Endothelial cell of umbilical vein (primary cell): ENCODE measurements at regions not wholly inside any gene's neighbourhood (a gene's known extent, or its start where the extent isn't known, plus 50 kb on each side); places are given as distances from the start of the nearest gene placed in this dataset.

Experiments used
- BruUV-seq: library from RNA; stranded (reverse); fragments of 400-500 nt; replicated peaks from 2 replicates; lab custom pipeline; 2021; lab: Mats Ljungman, UMichigan
- CTCF ChIA-PET: fragments of 300-600, 350-600 bp; sonication (Branson Sonifier 250); formaldehyde crosslinking; loops from one replicate; lab custom pipeline; 2021; ENCODE audit warnings: antibody characterized with exemption, inconsistent platforms; lab: Charles Lee
- POLR2A ChIA-PET: fragments of 300-600, 350-600 bp; sonication (Branson Sonifier 250); formaldehyde crosslinking; loops from one replicate; lab custom pipeline; 2021; ENCODE audit warnings: antibody characterized with exemption, inconsistent platforms; lab: Charles Lee
- DNase-seq: peaks from one replicate; pipeline ENCODE4 v3.0.0-alpha.2; 2011; ENCODE audit warnings: low read depth, low spot score
- FAIRE-seq: peaks from 2 replicates; lab custom pipeline; 2011; peaks lifted over from hg19 to GRCh38; lab: Jason Lieb, UNC
- H2AFZ ChIP-seq: 2 replicates; pipeline ENCODE4 v1.6.0; 2012; ENCODE audit warnings: low read depth, low read length, control low read depth, inconsistent platforms
- H3K27ac ChIP-seq: 2 replicates; pipeline ENCODE4 v1.5.1; 2011; ENCODE audit warnings: low read depth, mild to moderate bottlenecking, control low read depth, low read length, moderate library complexity; ENCODE audit not compliant: insufficient read depth
- H3K27me3 ChIP-seq, 2 experiments: 2 replicates each; pipeline versions ENCODE4 v1.6.0 to v1.6.1; 2011; ENCODE audit warnings: low read length in 2 of 2, mixed read lengths in 1 of 2; ENCODE audit not compliant: control insufficient read depth in 2 of 2, insufficient read depth in 2 of 2
- H3K36me3 ChIP-seq, 2 experiments: 2 replicates in 1 of 2; 3 replicates in 1 of 2; pipeline ENCODE4 v1.5.1; 2011; ENCODE audit warnings: low read length in 2 of 2, mild to moderate bottlenecking in 1 of 2, moderate library complexity in 1 of 2; ENCODE audit not compliant: control insufficient read depth in 2 of 2, insufficient read depth in 2 of 2; ENCODE audit errors: extremely low read depth in 1 of 2
- H3K4me1 ChIP-seq: 3 replicates; pipeline ENCODE4 v1.5.1; 2011; ENCODE audit warnings: mild to moderate bottlenecking, low read length; ENCODE audit not compliant: control insufficient read depth, insufficient read depth; ENCODE audit errors: extremely low read depth
- H3K4me2 ChIP-seq: 2 replicates; pipeline ENCODE4 v1.6.1; 2011; ENCODE audit warnings: low read length, control low read depth, mixed read lengths; ENCODE audit not compliant: insufficient read depth
- H3K4me3 ChIP-seq, 3 experiments: fragments of 200-600 bp in 1 of 3; sonication (generic), shearing (Covaris generic) in 1 of 3; replicated peaks in 1 of 3; 2 replicates each; pipeline ENCODE4 v1.5.1; 2011 to 2016; ENCODE audit warnings: control low read depth in 3 of 3, low read length in 3 of 3, mild to moderate bottlenecking in 2 of 3, inconsistent platforms in 1 of 3, low read depth in 1 of 3, moderate library complexity in 1 of 3; ENCODE audit not compliant: insufficient read depth in 1 of 3
- H3K79me2 ChIP-seq: 2 replicates; pipeline ENCODE4 v1.6.0; 2012; ENCODE audit warnings: low read length, inconsistent platforms; ENCODE audit not compliant: control insufficient read depth, insufficient read depth
- H3K9ac ChIP-seq: replicated peaks from 2 replicates; pipeline ENCODE3; 2011; ENCODE audit warnings: low read length, control low read depth; ENCODE audit not compliant: insufficient read depth; ENCODE audit errors: extremely low read depth
- H3K9me1 ChIP-seq: replicated peaks from 3 replicates; pipeline ENCODE4 v1.6.0; 2011; ENCODE audit warnings: mild to moderate bottlenecking, low read length; ENCODE audit not compliant: control insufficient read depth, insufficient read depth; ENCODE audit errors: extremely low read depth
- H3K9me3 ChIP-seq: replicated peaks from 2 replicates; pipeline ENCODE4 v1.5.1; 2012; ENCODE audit warnings: low read length, inconsistent platforms; ENCODE audit not compliant: control insufficient read depth, insufficient read depth
- H4K20me1 ChIP-seq: replicated peaks from 2 replicates; pipeline ENCODE3; 2011; ENCODE audit warnings: mild to moderate bottlenecking, low read length; ENCODE audit not compliant: control insufficient read depth, insufficient read depth; ENCODE audit errors: extremely low read depth
- EZH2 ChIP-seq: IDR thresholded peaks from 2 replicates; pipeline ENCODE4 v1.6.1; 2012; ENCODE audit warnings: borderline replicate concordance, low read depth, mild to moderate bottlenecking, moderate library complexity, low read length, inconsistent platforms; ENCODE audit not compliant: severe bottlenecking
- FOS ChIP-seq: IDR thresholded peaks from 2 replicates; pipeline ENCODE4 v1.6.1; 2011; ENCODE audit warnings: mild to moderate bottlenecking, low read length, moderate library complexity, borderline replicate concordance; ENCODE audit not compliant: insufficient read depth
- GATA2 ChIP-seq: IDR thresholded peaks from 2 replicates; pipeline ENCODE4 v1.7.0; 2011; ENCODE audit warnings: low read depth, mild to moderate bottlenecking, moderate library complexity, mixed read lengths, low read length; ENCODE audit not compliant: insufficient read length, insufficient read depth
- JUN ChIP-seq: IDR thresholded peaks from 2 replicates; pipeline ENCODE4 v1.6.1; 2011; ENCODE audit warnings: borderline replicate concordance, low read depth; ENCODE audit not compliant: insufficient read length, insufficient read depth
- MAX ChIP-seq: IDR thresholded peaks from 2 replicates; pipeline ENCODE4 v1.6.1; 2011; ENCODE audit not compliant: insufficient read depth, insufficient read length
- MYC ChIP-seq: IDR thresholded peaks from one replicate; pipeline ENCODE4 v1.6.1; 2011; ENCODE audit warnings: mild to moderate bottlenecking, low read depth, low read length
- POLR2A ChIP-seq: IDR thresholded peaks from 2 replicates; pipeline ENCODE4 v1.6.1; 2012; ENCODE audit warnings: low read depth, mild to moderate bottlenecking, control low read depth, low read length
- POLR2AphosphoS5 ChIP-seq: IDR thresholded peaks from 2 replicates; pipeline ENCODE4 v1.6.1; 2012; ENCODE audit warnings: low read depth, mild to moderate bottlenecking, control low read depth, low read length, moderate library complexity; ENCODE audit not compliant: insufficient read depth
- dilution Hi-C: fragments of 300-500 bp; cut with MboI; formaldehyde crosslinking; loops from one replicate; pipeline ENCODE4 v1.15.0; 2019; ENCODE audit warnings: low sequenced_read_pairs; ENCODE audit not compliant: extremely low pct_ligation_motif_present
- intact Hi-C: fragments of 100-400 bp; cut with micrococcal nuclease; formaldehyde crosslinking; loops from one replicate; pipeline ENCODE4 v1.10.0; 2022
- TF ChIP-seq, protein P1 (sequence below), 2 donors: IDR thresholded peaks; 1 replicate in 1 of 2; 2 replicates in 1 of 2; pipeline ENCODE4 v1.5.1; 2011; ENCODE audit warnings: low read length in 2 of 2, mild to moderate bottlenecking in 2 of 2, moderate library complexity in 2 of 2, control low read depth in 1 of 2, inconsistent platforms in 1 of 2, low read depth in 1 of 2; ENCODE audit not compliant: insufficient read depth in 1 of 2; ENCODE audit errors: extremely low read depth in 1 of 2

DNA sequence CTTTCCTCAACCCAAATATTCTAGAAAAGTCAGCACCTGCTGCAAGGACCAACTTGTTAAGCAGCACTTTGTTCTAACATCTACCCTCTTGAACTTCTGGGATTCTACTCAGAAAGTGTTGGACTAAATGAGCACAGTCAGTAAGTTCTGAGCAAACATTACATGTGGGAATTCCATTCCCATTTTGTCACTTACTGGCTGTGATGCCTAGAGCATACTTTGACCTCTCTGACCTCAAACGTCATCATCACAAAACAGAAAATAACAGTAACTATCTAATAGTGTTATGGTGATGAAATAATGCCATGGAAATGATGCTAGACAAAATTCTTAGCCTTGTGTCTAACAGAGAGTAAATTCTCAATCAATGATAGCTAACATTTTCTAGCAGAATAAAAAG is 829.4 kb downstream of the EPHA7 start:
- no peaks in the 10 kb centered on the region for H3K4me1 ChIP-seq
- dilution Hi-C loops (no loop called here), intact Hi-C loops (no loop called here)
- POLR2A ChIA-PET, result no interaction called here
- no peak overlapping the region for H3K4me3 ChIP-seq
- TF ChIP-seq, protein P1, sequence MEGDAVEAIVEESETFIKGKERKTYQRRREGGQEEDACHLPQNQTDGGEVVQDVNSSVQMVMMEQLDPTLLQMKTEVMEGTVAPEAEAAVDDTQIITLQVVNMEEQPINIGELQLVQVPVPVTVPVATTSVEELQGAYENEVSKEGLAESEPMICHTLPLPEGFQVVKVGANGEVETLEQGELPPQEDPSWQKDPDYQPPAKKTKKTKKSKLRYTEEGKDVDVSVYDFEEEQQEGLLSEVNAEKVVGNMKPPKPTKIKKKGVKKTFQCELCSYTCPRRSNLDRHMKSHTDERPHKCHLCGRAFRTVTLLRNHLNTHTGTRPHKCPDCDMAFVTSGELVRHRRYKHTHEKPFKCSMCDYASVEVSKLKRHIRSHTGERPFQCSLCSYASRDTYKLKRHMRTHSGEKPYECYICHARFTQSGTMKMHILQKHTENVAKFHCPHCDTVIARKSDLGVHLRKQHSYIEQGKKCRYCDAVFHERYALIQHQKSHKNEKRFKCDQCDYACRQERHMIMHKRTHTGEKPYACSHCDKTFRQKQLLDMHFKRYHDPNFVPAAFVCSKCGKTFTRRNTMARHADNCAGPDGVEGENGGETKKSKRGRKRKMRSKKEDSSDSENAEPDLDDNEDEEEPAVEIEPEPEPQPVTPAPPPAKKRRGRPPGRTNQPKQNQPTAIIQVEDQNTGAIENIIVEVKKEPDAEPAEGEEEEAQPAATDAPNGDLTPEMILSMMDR (IDR thresholded peaks at IDR 0.05; ENCODE audit: extremely low read depth in 1 of 2, insufficient read depth in 1 of 2, low read depth in 1 of 2, low read length in 2 of 2), result no peak
- TF ChIP-seq EZH2, result no peak
- TF ChIP-seq JUN, result no peak
- DNase-seq (no peak), FAIRE-seq (no peak)
- no peaks in the 10 kb centered on the region for H3K36me3 ChIP-seq
- no peaks in the 10 kb centered on the region for H3K9me1 ChIP-seq
- CTCF ChIA-PET, result no interaction called here
- no TSS peak for BruUV-seq
- no peaks in the 10 kb centered on the region for H3K79me2 ChIP-seq
- H2AFZ ChIP-seq, result no peak overlapping the region
- H3K27me3 ChIP-seq, result no peaks in the 10 kb centered on the region
- H3K9ac ChIP-seq, result no peak overlapping the region
- H3K27ac ChIP-seq, result no peak overlapping the region
- H3K9me3 ChIP-seq, result no peaks in the 10 kb centered on the region
- no peak overlapping the region for H3K4me2 ChIP-seq
- H4K20me1 ChIP-seq, result no peaks in the 10 kb centered on the region

GRCh38 chr6:92588148-92588547 is 831.2 kb downstream of the EPHA7 start:
- Histone ChIP-seq H3K4me1 (no peaks in the 10 kb centered on the region), H3K4me2 (no peak overlapping the region), H3K36me3 (no peaks in the 10 kb centered on the region), H3K27me3 (no peaks in the 10 kb centered on the region), H3K9ac (no peak overlapping the region), H2AFZ (no peak overlapping the region), H3K27ac (no peak overlapping the region), H3K4me3 (no peak overlapping the region), H3K9me3 (no peaks in the 10 kb centered on the region), H3K79me2 (no peaks in the 10 kb centered on the region), H4K20me1 (no peaks in the 10 kb centered on the region), H3K9me1 (no peaks in the 10 kb centered on the region)
- no peak for DNase-seq
- POLR2A ChIA-PET, result no interaction called here
- dilution Hi-C loops, result no loop called here
- TF ChIP-seq MAX (no peak), GATA2 (no peak), POLR2AphosphoS5 (no peak), POLR2A (no peak), JUN (no peak), EZH2 (no peak), FOS (no peak), MYC (no peak)
- TF ChIP-seq, protein P1 (IDR thresholded peaks at IDR 0.05; ENCODE audit: extremely low read depth in 1 of 2, insufficient read depth in 1 of 2, low read depth in 1 of 2, low read length in 2 of 2), result no peak
- CTCF ChIA-PET, result interaction anchor here (0.7 kb wide), 1 partner anchor 29 kb away, joined by 3 read pairs; no protein-coding TSS in a partner anchor
- intact Hi-C loops, result no loop called here
- no TSS peak for BruUV-seq
- no peak for FAIRE-seq
